Thoracic aorta (tissue), 2 donors: ENCODE measurements at regions not wholly inside any gene's neighbourhood (a gene's known extent, or its start where the extent isn't known, plus 50 kb on each side); places are given as distances from the start of the nearest gene placed in this dataset.

Experiments
- ATAC-seq: fragments of 150-250 bp; one replicate; pipeline ENCODE4 v1.8.0; 2017; ENCODE audit warnings: low read depth; ENCODE audit not compliant: insufficient number of reproducible peaks, low FRiP score
- DNase-seq: peaks from one replicate; pipeline ENCODE4 v3.0.0-alpha.2; 2020; ENCODE audit warnings: low spot score
- H3K27ac ChIP-seq, 2 donors: fragments of 200-600 bp; sonication (generic); 1 replicate in 1 of 2; 2 replicates in 1 of 2; pipeline ENCODE4 v1.5.1; 2016; ENCODE audit warnings: mild to moderate bottlenecking in 2 of 2, moderate library complexity in 2 of 2
- H3K27me3 ChIP-seq: fragments of 200-600 bp; sonication (generic); replicated peaks from 2 replicates; pipeline ENCODE4 v1.6.0; 2016; ENCODE audit warnings: mild to moderate bottlenecking; ENCODE audit not compliant: insufficient read depth
- H3K36me3 ChIP-seq: fragments of 200-600 bp; sonication (generic); one replicate; pipeline ENCODE4 v1.5.1; 2016
- H3K4me1 ChIP-seq, 2 donors: fragments of 200-600 bp; sonication (generic); 1 replicate in 1 of 2; 2 replicates in 1 of 2; pipeline versions ENCODE4 v1.5.1 to v1.6.0; 2016; ENCODE audit warnings: low read depth in 2 of 2, mild to moderate bottlenecking in 1 of 2; ENCODE audit not compliant: control insufficient read depth in 1 of 2
- H3K4me3 ChIP-seq: fragments of 200-600 bp; sonication (generic); 2 replicates; pipeline ENCODE4 v1.5.1; 2016; ENCODE audit warnings: mild to moderate bottlenecking
- H3K9me3 ChIP-seq: fragments of 200-600 bp; sonication (generic); 2 replicates; pipeline ENCODE4 v1.5.1; 2016
- TF ChIP-seq, protein P1 (sequence below): fragments of 200-600 bp; sonication (generic); IDR thresholded peaks from one replicate; pipeline ENCODE4 v1.5.1; 2019; ENCODE audit warnings: antibody characterized with exemption

DNA sequence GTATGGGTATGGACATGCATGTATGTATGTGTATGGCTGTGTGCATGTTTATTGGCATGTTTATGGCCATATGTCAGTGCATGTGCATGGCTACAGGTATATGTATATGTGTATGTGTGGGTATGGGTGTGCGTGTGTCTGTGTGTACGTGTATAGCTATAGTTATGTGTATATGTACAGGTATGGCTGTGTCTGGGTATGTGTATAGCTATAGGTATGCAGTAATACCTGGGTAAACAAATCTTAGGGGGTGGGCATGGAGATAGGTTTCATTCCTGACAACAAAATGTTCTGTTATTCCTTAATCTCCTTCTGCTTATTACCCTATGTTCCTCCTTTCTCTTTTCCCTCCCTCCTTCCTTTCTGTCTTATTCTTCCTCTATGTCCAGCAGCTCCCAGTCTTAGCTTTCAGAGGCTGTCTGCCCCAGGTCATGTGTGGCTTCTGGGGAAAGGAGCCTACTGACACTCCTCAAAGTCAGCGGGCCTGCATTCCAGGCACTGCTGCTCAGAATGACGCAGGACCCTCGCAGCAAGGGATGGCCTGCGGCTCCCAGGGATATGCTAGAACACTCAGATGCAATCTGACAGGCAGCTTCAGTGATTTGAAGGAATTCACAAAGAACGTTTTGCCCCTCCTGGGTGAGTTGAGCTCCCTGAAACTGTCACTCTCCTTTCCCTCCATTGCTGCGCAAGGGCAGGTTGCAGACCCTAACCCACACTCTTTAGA, 139.3 kb upstream of the PHACTR1 start:
- Histone ChIP-seq H3K4me1 (peaks cover 5 to 9% of the 10 kb centered on the region in 2 donors), H3K4me3 (no peak overlapping the region), H3K36me3 (no peaks in the 10 kb centered on the region), H3K27ac (no peak overlapping the region), H3K27me3 (no peaks in the 10 kb centered on the region), H3K9me3 (no peaks in the 10 kb centered on the region)
- TF ChIP-seq, protein P1, sequence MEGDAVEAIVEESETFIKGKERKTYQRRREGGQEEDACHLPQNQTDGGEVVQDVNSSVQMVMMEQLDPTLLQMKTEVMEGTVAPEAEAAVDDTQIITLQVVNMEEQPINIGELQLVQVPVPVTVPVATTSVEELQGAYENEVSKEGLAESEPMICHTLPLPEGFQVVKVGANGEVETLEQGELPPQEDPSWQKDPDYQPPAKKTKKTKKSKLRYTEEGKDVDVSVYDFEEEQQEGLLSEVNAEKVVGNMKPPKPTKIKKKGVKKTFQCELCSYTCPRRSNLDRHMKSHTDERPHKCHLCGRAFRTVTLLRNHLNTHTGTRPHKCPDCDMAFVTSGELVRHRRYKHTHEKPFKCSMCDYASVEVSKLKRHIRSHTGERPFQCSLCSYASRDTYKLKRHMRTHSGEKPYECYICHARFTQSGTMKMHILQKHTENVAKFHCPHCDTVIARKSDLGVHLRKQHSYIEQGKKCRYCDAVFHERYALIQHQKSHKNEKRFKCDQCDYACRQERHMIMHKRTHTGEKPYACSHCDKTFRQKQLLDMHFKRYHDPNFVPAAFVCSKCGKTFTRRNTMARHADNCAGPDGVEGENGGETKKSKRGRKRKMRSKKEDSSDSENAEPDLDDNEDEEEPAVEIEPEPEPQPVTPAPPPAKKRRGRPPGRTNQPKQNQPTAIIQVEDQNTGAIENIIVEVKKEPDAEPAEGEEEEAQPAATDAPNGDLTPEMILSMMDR, result no peak
- ATAC-seq (no peak), DNase-seq (no peak)

DNA sequence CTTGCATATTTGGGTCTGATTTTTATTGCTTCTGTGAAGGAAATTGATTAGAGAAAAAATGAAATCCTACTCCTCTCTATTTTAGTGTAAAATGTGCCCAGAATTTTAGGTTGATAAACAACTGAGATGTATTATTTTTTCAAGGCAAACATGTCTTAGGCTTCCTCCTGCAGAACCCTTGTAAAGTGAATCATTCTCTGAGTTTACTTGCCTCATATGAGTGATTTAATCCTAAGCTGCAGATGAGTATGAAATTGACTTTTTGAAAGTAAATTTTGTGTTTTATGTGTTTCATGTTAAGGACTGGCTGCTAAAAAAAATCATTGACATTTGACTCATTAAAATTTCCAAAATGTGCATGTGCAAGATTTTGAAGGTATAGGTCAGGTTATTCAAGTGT, 138.5 kb upstream of the PHACTR1 start:
- TF ChIP-seq, protein P1, result no peak
- DNase-seq, result no peak
- Histone ChIP-seq H3K9me3 (no peaks in the 10 kb centered on the region), H3K27ac (no peak overlapping the region), H3K4me1 (peaks cover under 1 to 4% of the 10 kb centered on the region in 2 donors), H3K27me3 (no peaks in the 10 kb centered on the region), H3K4me3 (no peak overlapping the region), H3K36me3 (no peaks in the 10 kb centered on the region)
- ATAC-seq, result no peak

- TF ChIP-seq, protein P1, result no peak
- no peak for ATAC-seq
- no peaks in the 10 kb centered on the region for H3K36me3 ChIP-seq
Observed at GRCh38 chr6:12578751-12579150, 137.8 kb upstream of the PHACTR1 start.

DNA sequence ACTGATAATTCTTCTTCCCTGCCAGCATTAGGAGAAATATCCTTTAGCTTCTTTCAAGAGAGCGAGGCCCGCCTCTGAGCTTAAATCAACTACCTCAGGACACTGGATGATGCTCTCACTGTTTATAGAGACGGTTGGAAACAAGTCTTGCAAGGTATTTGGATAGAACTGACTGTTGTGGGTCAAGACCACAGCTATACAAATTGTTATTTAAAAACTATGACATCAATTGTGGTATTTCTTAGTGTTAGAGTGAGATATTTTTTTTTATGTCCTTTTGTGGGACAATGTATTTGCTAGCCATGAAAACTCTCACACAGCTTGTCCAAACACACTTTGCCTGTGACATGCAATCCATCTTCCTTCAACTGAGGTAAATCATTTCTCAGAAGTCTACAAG, 136.3 kb upstream of the PHACTR1 start:
- no peak overlapping the region for H3K27ac ChIP-seq
- no peaks in the 10 kb centered on the region for H3K27me3 ChIP-seq
- H3K4me3 ChIP-seq, result no peak overlapping the region
- ATAC-seq, result no peak
- DNase-seq, result no peak
- peaks cover 0 to 5% of the 10 kb centered on the region in 2 donors for H3K4me1 ChIP-seq
- no peaks in the 10 kb centered on the region for H3K36me3 ChIP-seq
- TF ChIP-seq, protein P1, result no peak
- H3K9me3 ChIP-seq, result no peaks in the 10 kb centered on the region

More at GRCh38 chr6:12578751-12579150, 137.8 kb upstream of the PHACTR1 start:
- Histone ChIP-seq H3K4me1 (no peaks in the 10 kb centered on the region), H3K4me3 (no peak overlapping the region), H3K27ac (no peak overlapping the region), H3K27me3 (no peaks in the 10 kb centered on the region), H3K9me3 (no peaks in the 10 kb centered on the region)
- DNase-seq, result no peak

DNA sequence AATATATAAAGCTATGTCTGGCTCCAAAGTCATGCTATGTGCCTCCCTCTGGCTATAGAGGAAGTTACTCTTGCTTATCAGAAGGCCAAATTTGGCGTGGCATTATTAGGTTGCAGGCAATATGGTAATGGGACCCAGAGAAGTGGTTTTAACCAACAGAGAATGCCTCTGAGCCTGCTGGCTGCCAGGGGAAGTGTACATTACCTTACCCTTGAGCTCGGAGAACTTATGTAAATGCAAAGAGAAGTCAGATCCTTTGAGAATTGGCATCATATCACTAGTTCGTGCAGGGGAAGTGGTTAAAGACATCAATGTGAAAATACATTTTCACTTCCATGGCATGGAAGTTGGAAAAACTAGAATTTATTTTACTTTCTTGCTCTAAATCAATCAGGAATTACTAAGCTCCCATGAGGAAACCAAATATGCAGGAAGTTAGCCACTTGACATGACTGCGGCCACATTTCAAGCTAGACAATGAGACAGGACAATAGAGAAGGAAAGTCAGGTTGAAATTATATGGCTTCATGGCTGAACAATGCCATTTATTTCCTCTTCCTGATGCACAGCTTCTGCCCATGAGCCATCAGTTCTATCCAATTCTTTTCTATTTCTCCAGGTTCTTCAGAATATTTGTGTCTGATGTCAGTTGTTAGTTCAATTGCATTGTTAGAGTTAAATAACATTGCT, 134.0 kb upstream of the PHACTR1 start:
- no peak overlapping the region for H3K27ac ChIP-seq
- H3K4me3 ChIP-seq, result no peak overlapping the region
- peaks cover 0 to 8% of the 10 kb centered on the region in 2 donors for H3K4me1 ChIP-seq
- H3K27me3 ChIP-seq, result no peaks in the 10 kb centered on the region
- DNase-seq (no peak), ATAC-seq (no peak)
- TF ChIP-seq, protein P1, result no peak
- no peaks in the 10 kb centered on the region for H3K36me3 ChIP-seq
- H3K9me3 ChIP-seq, result no peaks in the 10 kb centered on the region
